Astrocyte (in vitro differentiated cells and primary cell): ENCODE measurements at regions not wholly inside any gene's neighbourhood (a gene's known extent, or its start where the extent isn't known, plus 50 kb on each side); places are given as distances from the start of the nearest gene placed in this dataset.

Experiments
- EZH2 ChIP-seq: IDR thresholded peaks from 2 replicates; pipeline ENCODE4 v1.6.1; 2012; ENCODE audit warnings: mild to moderate bottlenecking, low read length, inconsistent platforms; ENCODE audit not compliant: insufficient read depth
- TF ChIP-seq, protein P1 (sequence below): IDR thresholded peaks from 2 replicates; pipeline ENCODE4 v1.5.1; 2011; ENCODE audit warnings: low read depth, mild to moderate bottlenecking, inconsistent platforms, low read length, moderate library complexity; ENCODE audit not compliant: insufficient read depth

DNA sequence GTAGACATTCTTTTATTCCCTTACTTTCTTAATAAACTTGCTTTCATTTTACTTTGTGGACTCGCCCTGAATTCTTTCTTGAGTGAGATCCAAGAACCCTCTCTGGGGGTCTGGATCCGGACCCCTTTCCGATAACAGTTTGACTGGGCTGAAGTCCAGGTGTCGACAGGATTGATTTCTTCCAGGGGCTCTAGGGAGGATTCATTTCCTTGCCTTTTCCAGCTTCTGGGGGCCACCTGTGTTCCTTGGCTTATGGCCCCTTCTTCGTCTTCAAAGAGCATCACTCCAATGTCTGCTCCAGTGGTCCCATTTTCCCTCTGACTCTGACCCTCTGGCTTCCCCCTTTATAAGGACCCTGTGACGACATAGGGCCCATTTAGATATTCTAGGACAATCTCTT lies 67.5 kb downstream of the COPS8 start:
- TF ChIP-seq, protein P1, sequence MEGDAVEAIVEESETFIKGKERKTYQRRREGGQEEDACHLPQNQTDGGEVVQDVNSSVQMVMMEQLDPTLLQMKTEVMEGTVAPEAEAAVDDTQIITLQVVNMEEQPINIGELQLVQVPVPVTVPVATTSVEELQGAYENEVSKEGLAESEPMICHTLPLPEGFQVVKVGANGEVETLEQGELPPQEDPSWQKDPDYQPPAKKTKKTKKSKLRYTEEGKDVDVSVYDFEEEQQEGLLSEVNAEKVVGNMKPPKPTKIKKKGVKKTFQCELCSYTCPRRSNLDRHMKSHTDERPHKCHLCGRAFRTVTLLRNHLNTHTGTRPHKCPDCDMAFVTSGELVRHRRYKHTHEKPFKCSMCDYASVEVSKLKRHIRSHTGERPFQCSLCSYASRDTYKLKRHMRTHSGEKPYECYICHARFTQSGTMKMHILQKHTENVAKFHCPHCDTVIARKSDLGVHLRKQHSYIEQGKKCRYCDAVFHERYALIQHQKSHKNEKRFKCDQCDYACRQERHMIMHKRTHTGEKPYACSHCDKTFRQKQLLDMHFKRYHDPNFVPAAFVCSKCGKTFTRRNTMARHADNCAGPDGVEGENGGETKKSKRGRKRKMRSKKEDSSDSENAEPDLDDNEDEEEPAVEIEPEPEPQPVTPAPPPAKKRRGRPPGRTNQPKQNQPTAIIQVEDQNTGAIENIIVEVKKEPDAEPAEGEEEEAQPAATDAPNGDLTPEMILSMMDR: no peak
- TF ChIP-seq EZH2: no peak
